HEK293 (cell line): ENCODE measurements at regions not wholly inside any gene's neighbourhood (a gene's known extent, or its start where the extent isn't known, plus 50 kb on each side); places are given as distances from the start of the nearest gene placed in this dataset.

Source experiments
- CTCF ChIP-seq: fragments of 450-650 bp; formaldehyde crosslinking; IDR thresholded peaks from 2 replicates; pipeline ENCODE4 v1.5.1; 2016; ENCODE audit warnings: missing biosample characterization, missing genetic modification characterization
- REST ChIP-seq: fragments of 450-650 bp; formaldehyde crosslinking; IDR thresholded peaks from 2 replicates; pipeline ENCODE4 v1.5.1; 2016; ENCODE audit warnings: missing biosample characterization, missing genetic modification characterization
- ZNF2 ChIP-seq: fragments of 450-650 bp; formaldehyde crosslinking; IDR thresholded peaks from 2 replicates; pipeline ENCODE4 v1.5.1; 2016; ENCODE audit warnings: missing biosample characterization, missing genetic modification characterization
- ZNF23 ChIP-seq: fragments of 450-650 bp; formaldehyde crosslinking; IDR thresholded peaks from 2 replicates; pipeline ENCODE4 v1.5.1; 2016; ENCODE audit warnings: missing biosample characterization, missing genetic modification characterization, borderline replicate concordance
- ZNF24 ChIP-seq: fragments of 450-650 bp; formaldehyde crosslinking; IDR thresholded peaks from 2 replicates; pipeline ENCODE4 v1.5.1; 2016; ENCODE audit warnings: missing biosample characterization, missing genetic modification characterization
- ZNF274 ChIP-seq, 2 experiments: fragments of 200-500 bp in 1 of 2; fragments of 450-650 bp in 1 of 2; sonication (Bioruptor generic) in 1 of 2; formaldehyde crosslinking in 1 of 2; IDR thresholded peaks; 2 replicates each; pipeline versions ENCODE4 v1.5.1 to v1.6.1; 2014 to 2016; ENCODE audit warnings: borderline replicate concordance in 1 of 2, inconsistent platforms in 1 of 2, low read length in 1 of 2, missing biosample characterization in 1 of 2, missing genetic modification characterization in 1 of 2
- ZNF423 ChIP-seq: fragments of 450-650 bp; formaldehyde crosslinking; IDR thresholded peaks from 2 replicates; pipeline ENCODE4 v1.5.1; 2016; ENCODE audit warnings: missing biosample characterization, missing genetic modification characterization
- ZNF518A ChIP-seq: fragments of 450-650 bp; formaldehyde crosslinking; conservative IDR thresholded peaks from 2 replicates; pipeline ENCODE4 v1.5.1; 2016; ENCODE audit warnings: low read depth, missing biosample characterization, missing genetic modification characterization
- ZNF791 ChIP-seq: fragments of 450-650 bp; formaldehyde crosslinking; IDR thresholded peaks from 2 replicates; pipeline ENCODE4 v1.5.1; 2016; ENCODE audit warnings: missing biosample characterization, missing genetic modification characterization
- ZSCAN18 ChIP-seq: fragments of 450-650 bp; formaldehyde crosslinking; IDR thresholded peaks from 2 replicates; pipeline ENCODE4 v1.5.1; 2016; ENCODE audit warnings: missing biosample characterization, missing genetic modification characterization

GRCh38 chr6:8852332-8852731 is 417.0 kb upstream of the SLC35B3 start:
- TF ChIP-seq ZNF2 (tag by site-specific recombination) (no peak), CTCF (tag by site-specific recombination) (no peak), ZNF791 (tag by site-specific recombination) (no peak), ZNF518A (tag by site-specific recombination) (no peak), ZSCAN18 (tag by site-specific recombination) (no peak), ZNF24 (tag by site-specific recombination) (no peak), ZNF23 (tag by site-specific recombination) (no peak), REST (tag by site-specific recombination) (no peak), ZNF423 (tag by site-specific recombination) (no peak), ZNF274 (IDR thresholded peaks at IDR 0.05; ENCODE audit: low read length) (no peak), ZNF274 (tag by site-specific recombination; IDR thresholded peaks at IDR 0.05; ENCODE audit: borderline replicate concordance) (no peak)
